Activated gamma-delta T cell treated with Interleukin-2 at 50 U/mL for 16 hours (primary cell): ENCODE measurements at regions not wholly inside any gene's neighbourhood (a gene's known extent, or its start where the extent isn't known, plus 50 kb on each side); places are given as distances from the start of the nearest gene placed in this dataset.
A peak's percentile ranks its signal among the peaks of the same experiment; 100 is the strongest.
"Not testable (repeated sequence)": the region's sequence is repeated elsewhere in the genome, so short reads cannot be mapped to it uniquely, and the experiment has no call there.

Experiments used
- DNase-seq: peaks from one replicate; pipeline ENCODE4 v3.0.0-alpha.2; 2020

GRCh38 chr3:157618075-157618760 lies 115.0 kb upstream of the VEPH1 start:
- DNase-seq = no peak

DNA sequence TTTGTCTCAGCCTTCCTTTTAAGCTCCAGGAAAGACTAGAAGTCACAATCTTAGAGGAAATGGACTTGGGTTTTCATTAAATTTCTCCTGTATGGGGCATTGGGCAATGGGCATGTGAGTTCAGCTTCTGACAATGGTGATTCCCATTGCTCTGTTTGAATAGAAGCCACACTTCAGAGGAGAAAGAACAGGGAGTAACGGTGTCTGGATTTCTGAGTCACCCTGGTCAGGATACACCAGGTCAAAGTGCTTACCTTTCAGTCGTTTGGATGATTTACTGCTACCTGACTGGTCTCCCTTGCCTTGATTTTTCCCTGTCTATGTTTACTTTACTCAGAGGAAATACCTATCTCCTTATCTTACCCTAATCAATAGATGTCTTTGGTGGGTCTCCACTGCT lies 111.7 kb upstream of the VEPH1 start:
- DNase-seq = no peak

GRCh38 chr3:157611536-157612076 lies 108.4 kb upstream of the VEPH1 start:
- DNase-seq = no peak

DNA sequence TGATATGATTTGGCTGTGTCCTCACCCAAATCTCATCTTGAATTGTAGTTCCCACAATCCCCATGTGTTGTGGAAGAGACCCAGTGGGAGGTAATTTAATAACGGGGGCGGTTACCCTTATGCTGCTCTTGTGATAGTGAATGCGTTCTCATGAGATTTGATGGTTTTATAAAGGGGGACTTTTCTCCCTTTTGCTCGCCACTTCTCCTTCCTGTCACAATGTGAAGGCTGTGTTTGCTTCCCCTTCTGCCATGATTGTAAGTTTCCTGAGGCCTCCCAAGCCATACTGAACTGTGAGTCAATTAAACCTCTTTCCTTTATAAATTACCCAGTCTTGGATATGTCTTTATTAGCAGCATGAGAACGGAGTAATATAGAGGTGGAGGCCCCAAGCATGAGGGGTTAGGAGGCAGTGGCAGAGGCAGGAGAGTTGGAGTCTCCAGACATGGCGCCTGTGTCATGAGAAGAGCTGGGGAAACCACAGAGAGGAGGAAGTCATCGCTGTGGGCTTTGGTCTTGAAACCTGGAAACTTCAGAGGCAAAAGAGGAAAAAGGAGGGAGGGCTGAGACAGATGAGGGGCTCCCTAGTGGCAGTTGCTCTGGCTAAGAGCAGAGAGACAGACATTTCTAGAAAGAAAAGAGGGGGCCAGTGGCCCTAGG lies 107.8 kb upstream of the VEPH1 start:
- DNase-seq = no peak

DNA sequence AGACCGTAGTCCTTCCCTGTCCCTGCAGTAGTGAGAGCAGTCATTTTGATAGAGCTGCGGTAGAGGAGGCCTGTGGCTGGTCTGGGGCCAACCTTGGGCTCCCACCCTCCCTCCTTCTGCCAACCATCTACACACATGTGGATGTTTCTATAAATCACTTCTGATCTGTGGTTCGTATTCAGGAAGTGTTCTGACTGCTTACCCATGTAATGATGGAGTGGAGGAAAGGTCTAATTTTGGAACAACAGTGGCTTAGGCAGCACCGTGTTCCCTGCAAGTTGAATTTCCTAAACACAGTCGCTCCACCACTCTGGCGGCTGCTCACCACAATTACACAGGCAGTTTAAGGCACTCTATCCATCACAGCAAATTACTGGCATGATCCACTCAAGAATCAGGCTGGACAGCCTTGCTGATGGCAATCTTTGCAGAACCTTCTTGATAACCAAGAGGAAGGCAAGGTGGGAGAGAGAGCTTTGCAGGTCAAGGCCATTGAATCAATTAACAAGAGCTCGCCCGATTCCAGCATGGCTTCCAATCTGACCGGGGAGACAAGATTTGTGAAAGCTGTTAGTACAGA lies 104.7 kb upstream of the VEPH1 start:
- no peak for DNase-seq

GRCh38 chr3:157606852-157607197 lies 103.6 kb upstream of the VEPH1 start:
- no peak for DNase-seq

DNA sequence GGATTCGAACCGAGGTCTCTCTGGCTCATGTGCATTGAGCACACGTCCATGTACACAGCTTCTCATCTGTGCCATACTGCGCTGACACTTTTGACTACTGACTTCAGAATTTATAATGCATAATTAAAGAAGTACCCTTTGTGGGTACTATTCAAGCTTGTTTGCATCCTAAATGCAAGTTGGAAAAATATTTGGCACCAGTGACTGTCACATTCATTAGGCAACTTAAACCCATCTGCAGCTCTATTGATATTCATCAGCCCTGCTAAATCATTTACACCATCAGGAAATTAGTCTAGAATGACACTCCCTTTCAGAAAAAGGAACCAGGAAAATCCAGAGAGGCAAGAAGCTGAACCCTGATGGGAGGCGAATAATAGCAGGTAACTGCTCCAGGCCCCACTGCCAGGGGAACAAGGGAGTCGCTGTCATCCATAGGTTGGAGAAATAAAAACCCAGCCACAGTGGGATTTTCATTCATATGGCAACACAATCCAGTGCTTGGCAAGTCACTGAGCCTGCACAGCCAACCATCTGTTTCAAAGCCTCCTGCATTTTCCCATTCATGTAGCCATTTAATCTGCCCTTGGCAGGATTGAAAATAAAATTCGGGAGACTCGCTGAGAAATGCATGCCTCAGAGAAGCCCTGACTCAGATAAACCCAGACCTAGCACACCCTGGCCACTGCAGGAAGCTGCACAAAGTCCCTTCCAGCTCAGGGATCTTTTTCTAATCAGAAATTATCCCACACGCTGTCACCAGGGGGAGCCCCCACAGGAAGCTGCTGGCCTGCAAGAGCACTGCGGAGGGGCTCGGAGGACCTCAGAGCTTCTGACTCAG lies 103.0 kb upstream of the VEPH1 start:
- peak; percentile 56 for DNase-seq

DNA sequence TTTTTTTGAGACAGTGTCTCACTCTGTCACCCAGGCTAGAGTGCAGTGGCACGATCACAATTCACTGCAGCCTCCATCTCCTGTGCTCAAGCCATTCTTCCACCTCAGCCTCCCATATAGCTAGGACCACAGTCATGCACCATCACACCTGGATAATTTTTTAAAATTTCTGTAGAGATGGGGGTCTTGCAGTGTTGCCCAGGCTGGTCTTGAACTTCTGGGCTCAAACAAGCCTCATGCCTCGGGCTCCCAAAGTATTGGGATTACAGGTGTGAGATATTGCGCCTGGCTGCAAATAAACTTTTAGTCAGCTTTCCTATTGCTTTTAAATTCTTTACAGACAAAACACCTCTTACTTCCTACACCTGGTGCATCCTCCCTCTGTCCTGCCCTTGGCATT lies 102.1 kb upstream of the VEPH1 start:
- no peak for DNase-seq

- no peak for DNase-seq
Measured at GRCh38 chr3:157602424-157602823, 99.2 kb upstream of the VEPH1 start.

DNA sequence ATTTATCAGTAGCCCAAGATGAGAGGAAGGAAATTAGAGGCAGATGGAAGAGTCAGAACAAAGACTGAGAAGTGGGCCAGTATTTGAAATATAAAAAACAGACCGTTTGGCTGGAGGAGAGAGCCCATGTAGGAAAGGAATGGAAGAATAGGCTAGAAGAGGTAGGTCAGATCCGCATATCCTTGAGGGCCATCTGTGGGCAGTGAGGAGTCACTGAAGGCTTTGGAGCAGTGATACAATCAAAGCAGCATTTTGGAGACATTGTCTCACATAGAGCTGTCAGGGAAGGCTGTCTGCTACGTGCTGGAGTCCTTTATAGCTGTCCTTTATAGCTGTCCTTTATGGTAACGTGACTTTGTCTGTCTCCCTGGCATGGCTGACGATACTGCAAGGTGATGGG lies 92.0 kb upstream of the VEPH1 start:
- no peak for DNase-seq

GRCh38 chr3:157594413-157594812 lies 91.2 kb upstream of the VEPH1 start:
- DNase-seq = no peak

DNA sequence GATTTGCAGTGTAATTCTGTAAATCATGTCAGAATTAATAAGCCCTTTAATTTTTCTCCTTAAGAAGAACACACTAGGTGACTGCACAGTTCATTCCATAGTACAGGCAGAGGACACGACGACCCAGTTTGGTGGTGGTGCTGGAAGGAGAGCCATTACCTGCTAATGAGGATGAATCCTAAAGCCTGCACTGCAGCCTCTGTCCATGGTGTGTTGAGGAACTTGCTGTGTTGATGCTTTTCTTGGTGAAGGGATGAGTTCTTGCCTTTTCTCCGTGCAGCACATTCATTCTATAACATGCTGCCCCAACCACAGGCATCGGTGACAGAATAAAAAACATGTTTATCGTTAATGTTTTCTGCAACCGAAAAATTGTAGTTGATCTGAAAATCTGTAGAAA lies 89.6 kb upstream of the VEPH1 start:
- no peak for DNase-seq

DNA sequence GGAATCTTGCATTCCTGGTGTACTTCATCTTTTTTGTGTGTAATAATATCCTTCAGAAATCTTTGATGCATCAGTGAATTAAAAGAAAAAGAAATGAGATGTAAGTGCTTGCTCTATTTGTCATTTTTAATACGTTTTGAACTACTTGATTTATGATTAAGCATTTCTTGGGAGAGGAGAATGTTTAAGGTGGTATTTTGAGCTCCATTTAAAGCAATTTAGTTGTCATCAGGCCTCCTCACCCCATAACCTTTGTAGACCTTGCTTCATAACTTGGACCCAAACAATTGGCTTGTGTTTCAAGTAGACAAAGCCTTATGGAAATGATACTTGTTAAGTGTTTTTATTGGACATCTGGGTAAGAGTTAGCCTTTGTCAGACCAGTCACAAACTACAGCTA lies 87.1 kb upstream of the VEPH1 start:
- no peak for DNase-seq

DNA sequence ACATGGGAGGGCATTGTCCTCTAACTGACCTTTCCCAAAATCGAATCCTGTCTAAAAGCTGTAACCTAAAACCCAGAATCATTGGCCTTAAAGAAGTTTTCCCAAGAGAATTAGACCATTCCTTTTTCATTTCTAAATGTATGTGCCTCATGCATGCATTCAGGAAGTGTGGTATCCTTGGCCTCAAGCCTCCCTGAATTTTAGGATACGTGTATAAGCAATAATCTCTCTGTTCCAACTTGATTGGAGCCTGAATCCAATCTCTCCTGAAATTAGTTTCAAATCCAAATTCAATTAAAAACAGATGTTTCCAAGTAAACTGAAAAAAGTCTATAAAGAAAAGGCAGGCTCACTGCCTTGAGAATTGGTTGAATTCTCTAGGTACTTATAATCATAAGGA lies 86.0 kb upstream of the VEPH1 start:
- no peak for DNase-seq

DNA sequence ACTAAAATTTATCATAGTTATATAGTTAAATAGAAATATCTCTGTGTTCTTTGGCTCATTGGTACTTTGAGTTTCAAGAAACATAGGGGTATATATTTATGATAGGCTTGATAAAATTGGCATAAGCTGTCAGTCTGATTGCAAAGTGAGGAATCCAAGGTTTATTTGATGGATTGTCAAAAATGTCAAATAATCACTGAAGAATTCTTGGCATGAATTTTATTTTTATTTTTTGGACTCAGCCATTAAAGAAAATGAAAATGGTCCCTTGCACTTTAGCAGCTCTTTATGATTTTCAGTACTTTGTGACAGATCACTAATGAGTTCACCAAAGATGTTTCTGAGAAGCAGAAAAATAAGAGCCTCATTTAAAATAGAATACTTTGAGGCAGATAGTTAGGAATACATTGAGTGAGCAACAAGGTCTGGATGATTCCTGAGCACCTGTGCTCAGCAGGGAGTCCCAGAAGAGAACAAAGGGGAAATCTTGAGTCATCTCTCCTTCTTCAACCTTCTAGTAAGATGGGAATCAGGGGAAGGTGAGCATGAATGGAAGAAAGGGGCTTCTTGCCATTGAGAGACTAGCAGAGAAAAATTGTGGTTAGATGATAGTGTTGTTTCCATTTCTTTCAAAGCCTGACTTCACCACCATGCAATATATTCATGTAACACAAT lies 85.3 kb upstream of the VEPH1 start:
- DNase-seq = no peak

GRCh38 chr3:157586293-157586692 lies 83.1 kb upstream of the VEPH1 start:
- no peak for DNase-seq

GRCh38 chr3:157585386-157585785 lies 82.2 kb upstream of the VEPH1 start:
- DNase-seq = no peak

DNA sequence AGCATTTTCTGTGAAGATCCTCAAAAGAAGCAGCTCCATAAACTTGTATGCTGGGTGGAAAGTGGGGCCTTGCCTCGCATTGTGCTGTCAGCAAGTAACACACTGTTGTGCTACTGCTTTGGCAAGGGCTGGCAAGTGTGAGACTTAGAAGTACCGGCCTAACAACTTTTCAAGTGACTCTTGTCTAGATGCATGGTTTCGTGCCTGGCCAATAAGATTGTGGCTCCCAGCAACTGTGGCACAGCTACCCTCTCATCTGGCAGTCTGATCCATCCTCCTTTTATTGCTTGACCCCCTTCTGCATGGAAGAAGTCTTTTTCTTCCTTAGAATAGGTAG lies 79.4 kb upstream of the VEPH1 start:
- DNase-seq = no peak

GRCh38 chr3:157581956-157582636 lies 78.9 kb upstream of the VEPH1 start:
- not testable (repeated sequence) for DNase-seq

- DNase-seq = no peak
Measured at GRCh38 chr3:157581371-157581770, 78.2 kb upstream of the VEPH1 start.

- DNase-seq = no peak
Measured at GRCh38 chr3:157578181-157578580, 75.0 kb upstream of the VEPH1 start.

- DNase-seq = no peak
Measured at GRCh38 chr3:157574531-157574930, 71.3 kb upstream of the VEPH1 start.
